NCI-H748 treated with DMSO at 0.1 percent for 48 hours (cell line): ENCODE measurements at regions not wholly inside any gene's neighbourhood (a gene's known extent, or its start where the extent isn't known, plus 50 kb on each side); places are given as distances from the start of the nearest gene placed in this dataset.
"Not testable (repeated sequence)": the region's sequence is repeated elsewhere in the genome, so short reads cannot be mapped to it uniquely, and the experiment has no call there.

ENCODE experiments used
- DNase-seq: peaks from one replicate; lab custom pipeline; 2025; lab: John Stamatoyannopoulos, UW

DNA sequence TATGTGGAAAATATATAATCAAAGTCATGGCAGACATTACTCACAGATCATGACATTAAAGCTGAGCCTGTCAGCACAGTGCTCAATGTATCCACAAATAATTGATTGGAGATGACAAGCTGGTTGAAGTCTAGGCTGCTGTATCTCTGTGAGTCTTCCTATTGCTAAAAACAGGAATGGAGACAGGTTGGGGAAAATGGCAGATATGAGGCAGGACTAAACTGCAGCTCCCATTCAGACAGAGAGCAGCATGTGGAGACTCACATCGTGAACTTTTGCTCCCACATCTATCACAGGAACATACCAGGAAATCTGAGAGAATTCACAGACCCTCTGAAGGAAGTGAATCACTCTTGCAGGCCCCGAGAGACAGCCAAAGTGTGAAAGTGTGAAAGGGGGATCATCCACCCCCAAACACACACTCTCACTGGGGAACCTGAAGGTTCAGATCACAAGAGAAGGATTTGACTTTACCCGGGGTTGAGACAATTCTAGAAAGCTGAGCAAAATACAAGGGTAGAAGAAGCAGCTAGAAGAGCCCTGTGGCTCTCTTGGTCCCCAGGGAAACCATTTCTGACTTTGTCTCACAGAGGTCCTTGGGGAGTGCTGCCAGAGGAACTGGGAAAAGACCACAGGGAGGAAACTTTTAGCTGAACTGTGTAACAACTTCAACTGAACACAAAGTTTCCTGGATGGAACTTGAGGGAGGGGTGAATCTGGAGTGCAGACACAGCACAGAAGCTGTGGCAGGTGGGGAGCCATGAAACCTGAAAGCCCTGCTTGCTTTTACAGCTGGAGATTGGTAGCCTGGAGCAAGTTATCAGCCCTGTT lies 173.4 kb downstream of the S1PR1 start:
- DNase-seq, result no peak

DNA sequence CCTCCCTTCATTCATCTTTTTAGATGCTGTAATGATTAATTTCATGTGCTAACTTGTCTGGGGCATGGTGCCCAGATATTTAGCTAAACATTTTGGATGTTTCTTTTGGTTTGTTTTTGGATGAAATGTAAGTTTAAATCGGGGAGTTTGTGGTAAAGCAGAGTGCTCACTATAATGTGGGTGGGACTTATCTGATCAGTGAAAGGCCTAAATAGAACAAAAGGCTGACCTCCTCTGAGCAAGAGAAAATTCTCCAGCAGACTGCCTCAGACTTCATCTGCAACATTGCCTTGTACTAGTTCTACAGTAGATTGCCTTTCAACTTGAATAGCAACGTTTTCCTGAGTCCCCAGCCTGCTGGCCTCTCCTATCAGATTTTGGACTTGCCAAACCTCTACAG lies 183.6 kb downstream of the S1PR1 start:
- DNase-seq, result no peak

DNA sequence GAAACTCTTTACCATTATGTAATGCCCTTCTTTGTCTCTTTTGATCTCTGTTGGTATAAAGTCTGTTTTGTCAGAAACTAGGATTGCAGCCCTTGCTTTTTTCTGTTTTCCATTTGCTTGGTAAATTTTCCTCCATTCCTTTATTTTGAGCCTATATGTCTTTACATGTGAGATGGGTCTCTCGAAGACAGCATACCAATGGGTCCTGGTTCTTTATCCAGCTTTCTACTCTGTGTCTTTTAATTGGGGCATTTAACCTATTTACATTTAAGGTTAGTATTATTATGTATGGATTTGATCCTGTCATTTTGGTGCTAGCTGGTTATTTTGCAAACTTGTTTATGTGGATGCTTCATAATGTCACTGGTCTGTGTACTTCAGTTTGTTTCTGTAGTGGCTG lies 191.3 kb downstream of the S1PR1 start:
- DNase-seq, result not testable (repeated sequence)

DNA sequence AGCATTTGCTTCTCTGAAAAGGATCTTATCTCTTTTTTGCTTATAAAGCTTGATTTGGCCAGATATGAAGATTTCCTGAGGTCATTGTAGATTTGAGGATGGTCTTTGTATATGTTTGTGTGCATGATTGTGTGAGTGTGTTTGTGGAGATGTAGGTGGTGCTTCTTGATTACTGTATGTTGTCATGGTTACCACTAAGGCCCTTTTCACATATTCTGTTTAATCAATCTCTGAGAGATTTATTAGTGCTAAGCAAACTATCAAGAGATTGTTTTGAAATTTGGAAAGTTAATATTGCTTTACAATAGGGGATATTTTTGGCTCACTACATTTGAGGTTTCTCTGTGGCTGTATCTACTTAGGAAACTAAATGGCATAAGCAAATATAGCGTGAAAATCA lies 191.7 kb downstream of the S1PR1 start:
- no peak for DNase-seq

DNA sequence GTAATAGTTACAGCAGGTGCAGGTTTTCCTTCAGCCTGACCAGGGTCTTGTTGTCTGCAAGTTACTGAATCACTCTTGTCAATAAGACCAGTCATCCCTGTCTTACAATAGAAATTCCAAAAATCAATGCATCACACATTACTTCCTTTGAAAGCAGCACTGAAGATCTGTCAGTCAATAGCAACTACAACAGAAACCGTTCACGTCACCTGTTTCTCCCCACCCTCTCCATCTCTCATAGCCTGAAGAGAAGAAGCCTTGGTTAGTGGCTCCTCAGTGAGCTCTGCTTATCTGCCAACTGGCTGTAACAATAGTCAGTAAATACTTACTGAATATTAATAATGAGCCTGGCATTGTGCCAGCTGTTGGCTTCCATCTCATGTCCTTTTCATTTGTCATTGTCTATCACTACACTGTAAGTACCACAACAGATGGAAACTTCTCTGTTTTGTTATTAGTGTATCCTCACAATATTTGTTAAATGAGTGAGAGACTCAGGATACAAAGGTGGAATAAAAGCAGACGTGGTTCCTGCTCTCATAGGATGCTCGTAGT lies 195.2 kb downstream of the S1PR1 start:
- peak; percentile 13 for DNase-seq

DNA sequence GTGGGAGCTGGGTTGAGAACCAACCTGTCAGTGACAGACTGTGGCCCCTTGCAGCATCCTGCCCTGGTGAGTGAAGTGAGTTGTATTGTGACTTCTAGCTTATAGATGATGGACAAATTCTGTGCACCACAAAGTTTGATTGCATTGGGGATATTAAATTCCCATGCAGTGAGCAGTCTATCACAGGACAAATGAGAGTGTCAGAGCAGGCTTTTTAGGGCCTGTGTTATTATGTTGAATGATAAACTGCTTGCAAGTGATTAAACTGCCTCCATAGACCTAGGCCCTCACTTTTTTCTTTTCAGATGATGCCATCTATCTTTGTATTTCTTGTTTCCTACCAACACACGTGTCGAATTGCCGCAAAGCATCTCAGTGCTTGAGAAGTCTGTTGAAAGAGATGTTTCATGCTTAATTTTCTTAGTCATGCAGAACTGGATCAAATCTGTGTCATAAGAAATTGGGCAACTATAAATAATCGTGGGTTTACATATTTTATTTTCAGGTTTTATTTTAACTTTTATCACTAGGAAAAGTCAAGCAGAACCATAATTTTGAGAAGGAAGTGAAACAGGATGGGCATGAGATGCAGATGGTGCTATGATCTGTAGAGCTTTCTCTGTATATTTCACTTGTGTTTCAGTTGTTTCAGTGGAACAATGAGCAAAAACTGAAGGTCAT lies 199.2 kb downstream of the S1PR1 start:
- DNase-seq, result no peak

DNA sequence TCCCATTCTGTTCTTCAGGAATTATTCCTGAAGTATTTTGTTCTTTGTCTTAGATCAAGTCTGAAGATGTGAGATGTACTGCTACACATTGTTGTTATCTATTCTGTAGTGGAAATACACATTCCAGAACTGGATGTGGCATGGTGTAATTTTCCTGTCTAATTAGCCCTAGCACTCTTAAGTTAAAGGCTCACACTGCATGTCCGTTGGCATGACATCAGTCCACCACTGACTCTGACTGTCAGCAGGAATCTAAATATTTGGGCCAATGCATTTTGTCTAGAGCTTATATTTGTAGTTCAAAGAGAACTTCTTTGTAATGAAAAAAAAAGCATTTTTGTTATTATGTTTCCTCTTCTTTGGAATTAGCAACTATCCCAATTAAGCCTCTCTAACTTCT lies 201.0 kb downstream of the S1PR1 start:
- DNase-seq, result no peak

DNA sequence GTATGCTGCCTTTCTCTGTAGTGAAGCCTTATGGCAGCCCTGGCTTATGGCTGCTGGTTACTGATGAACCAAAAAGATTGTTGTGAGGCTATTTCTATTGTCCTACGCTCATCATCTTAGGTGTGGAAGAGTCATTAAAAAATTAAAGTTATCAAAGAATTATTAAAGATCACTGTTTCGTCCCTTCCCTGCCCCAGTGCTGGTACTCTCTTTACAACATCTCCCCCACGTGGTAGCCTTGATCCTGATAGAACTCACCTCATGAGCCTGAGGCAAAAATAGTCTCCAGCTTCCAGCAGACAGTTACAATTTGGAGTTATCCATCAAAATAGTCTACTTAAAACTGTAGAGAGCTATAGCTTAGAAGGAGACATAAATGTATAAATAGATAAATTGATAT lies 201.5 kb downstream of the S1PR1 start:
- DNase-seq, result peak; percentile 5

DNA sequence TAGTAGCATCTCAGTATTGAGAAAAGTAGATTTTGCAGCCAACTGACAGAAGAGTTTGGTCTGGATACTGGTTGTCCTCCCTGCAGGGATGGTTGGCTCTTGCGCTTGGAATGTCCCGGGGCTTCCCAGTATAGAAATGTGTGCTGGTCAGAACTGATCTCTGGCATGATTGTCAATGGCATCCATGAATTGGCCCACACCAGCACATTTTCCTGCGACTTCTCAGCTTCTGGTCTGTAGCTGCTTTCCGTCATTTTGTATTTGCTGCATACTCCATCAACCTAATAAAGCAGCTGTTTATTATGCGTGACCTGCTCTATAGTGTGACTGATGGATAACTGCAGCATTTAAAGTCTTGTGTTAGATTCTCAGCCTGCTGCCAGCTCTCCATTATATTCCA lies 203.7 kb downstream of the S1PR1 start:
- no peak for DNase-seq

DNA sequence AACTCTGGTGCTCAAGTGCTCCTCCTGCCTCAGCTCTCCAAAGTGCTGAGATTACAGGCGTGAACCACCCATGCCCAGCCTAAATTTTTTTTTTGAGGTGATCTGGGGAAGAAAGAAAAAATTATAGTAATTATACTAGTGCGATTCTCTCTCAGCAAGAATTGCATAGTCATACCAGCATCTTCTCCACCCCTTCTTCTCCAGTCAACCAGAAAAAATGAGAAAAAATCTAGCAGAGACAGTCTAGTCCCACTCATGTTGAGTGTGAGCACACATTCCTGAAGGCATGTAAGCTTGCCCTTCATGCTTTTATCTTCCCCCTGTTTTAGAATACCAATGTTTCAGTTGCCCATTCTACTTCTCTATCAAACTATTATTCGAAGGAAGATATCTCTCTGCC lies 207.6 kb downstream of the S1PR1 start:
- DNase-seq, result no peak

DNA sequence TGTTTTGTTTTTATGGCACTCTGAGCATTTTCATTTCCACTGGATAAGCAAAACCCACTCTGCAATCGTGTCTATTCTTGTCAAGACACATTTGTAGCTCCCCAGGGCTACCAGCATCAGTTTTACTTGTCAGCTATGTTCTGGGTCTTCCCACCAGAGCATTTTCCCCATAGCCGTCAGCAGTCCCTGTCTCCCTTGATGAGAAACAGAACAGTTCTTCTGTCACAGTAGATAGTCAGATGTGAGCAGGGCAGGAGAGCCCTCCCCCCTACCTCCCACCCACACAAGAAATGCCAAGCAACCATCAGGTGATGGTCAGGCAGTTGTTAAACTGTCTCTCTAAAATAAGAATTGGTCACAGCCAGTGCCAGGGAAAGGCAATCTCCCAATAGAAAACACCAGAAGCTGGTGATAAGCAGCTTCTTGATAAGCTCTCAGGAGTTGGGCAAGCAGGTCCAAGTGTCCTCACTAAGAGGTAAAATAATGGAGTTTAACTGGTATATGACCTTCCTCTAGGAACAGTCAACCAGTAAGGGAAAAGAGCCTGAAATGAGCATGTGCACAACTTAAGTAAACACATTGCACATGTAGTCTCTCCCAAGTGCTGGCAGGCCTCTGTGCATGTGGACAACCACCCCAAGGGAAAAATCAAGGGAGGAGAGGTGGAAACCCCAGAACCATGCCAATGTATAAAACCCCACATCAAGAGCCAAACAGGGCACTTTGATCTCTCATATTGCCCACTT lies 208.2 kb downstream of the S1PR1 start:
- DNase-seq, result no peak

DNA sequence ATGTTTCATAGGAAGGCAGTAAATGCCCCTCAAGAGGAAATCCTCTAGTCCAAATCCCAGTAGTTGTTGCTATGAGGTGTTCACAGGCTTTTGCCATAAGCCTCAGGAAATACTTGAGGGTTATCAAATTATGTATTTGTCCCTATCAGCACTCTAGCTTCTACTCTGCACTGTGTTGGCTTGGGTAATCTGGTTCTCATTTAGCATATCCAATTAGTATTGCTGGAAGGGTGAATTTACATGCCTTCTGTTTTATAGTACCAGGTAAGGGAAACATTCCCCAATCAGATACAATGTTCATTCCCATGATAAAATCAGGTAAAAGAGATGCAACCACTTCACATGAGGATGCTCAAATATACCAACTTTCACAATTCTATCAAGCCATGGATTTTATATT lies 211.2 kb downstream of the S1PR1 start:
- DNase-seq, result no peak

DNA sequence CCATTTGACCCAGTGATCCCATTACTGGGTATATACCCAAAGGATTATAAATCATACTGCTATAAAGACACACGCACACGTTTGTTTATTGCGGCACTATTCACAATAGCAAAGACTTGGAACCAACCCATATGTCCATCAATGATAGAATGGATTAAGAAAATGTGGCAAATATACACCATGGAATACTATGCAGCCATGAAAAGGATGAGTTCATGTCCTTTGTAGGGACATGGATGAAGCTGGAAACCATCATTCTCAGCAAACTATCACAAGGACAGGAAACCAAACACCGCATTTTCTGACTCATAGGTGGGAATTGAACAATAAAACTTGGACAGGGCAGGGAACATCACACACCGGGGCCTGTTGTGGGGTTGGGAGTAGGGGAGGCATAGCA lies 213.9 kb downstream of the S1PR1 start:
- not testable (repeated sequence) for DNase-seq

DNA sequence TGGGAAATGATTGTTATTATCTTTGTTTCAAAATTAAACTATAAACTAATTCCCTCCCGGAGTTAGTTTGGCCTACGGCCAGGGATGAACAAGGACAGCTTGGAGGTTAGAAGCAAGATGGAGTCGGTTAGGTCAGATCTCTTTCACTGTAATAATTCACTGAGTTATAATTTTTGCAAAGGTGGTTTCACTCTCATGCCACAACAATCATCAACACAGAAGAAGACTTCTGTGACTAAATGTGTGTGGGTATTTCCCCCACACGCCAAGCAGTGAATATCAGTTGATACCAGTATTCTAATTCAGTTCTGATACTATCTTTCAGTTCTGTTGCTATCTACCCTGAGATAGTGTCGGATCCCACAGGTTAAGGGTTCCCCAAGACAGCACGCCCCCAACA lies 215.1 kb downstream of the S1PR1 start:
- DNase-seq, result no peak

DNA sequence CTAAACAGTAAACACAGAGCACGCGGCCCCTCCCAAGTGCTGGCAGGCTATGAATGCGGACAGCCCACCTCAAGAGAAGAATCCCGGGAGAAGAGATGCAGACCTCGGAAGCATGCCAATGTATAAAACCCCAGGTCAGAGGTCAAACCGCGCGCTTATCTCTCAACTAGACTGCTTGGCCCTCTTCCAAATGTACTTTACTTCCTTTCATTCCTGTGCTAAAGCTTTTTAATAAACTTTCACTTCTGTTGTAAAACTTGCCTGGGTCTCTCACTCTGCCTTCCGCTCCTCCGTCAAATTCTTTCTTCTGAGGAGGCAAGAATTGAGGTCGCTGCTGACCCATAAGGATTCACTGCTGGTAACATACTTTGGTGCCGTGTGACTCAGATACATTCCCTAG lies 216.0 kb downstream of the S1PR1 start:
- DNase-seq, result no peak

DNA sequence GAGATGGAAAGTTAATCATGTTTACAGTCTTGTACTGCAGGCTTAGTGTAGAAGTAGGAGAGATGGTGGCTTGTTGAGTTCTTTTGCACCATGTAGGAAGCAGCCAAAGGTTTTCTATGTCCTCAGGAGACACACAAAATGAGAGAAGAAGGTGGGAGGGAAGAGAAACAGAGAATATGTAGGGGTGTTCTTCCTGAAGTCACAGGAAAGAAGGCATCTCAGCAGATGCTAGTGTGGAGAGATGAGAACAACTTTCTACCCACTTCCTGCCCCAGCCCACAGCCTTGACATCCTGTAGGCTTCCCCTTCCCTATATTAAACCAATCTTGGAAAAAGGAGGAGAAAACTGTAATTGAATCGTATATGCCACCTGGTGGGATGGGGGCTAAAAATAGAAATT lies 217.0 kb downstream of the S1PR1 start:
- DNase-seq, result no peak

DNA sequence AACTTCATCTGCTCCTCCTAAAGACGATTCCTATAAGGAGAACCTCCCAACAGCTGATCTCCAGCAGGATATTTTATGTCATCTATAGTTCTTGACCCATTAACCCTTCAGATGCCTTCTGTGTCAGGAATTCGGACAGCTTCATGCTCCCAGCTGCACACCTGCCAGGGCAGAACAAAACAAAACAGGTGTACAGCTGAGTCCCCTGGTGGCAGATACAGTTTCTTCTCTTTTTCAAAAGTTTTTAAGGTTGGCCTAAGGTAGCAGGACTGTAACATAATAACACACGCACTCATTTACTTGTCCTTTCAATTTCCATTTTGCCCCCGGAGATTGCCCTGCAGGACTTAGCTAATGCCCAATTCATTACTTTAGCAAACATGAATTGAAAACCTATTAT lies 218.3 kb downstream of the S1PR1 start:
- no peak for DNase-seq

DNA sequence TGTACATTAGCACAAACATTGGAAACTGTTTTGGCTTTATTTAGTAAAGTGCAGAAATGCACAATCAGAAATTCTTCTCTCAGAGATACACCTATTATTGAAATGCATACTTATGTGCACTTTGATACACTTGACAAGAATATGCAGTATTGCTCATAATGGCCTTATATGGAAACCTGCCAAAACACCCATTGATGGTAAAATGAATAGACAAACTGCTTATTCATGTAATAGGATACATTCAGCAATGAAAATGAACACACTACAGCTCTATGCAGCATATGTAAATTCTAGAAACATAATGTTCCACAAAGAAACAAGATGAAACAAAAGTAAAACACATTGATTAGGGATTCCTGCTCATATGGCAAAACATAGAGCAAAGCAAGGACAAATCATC lies 223.9 kb downstream of the S1PR1 start:
- DNase-seq, result peak; percentile 41

DNA sequence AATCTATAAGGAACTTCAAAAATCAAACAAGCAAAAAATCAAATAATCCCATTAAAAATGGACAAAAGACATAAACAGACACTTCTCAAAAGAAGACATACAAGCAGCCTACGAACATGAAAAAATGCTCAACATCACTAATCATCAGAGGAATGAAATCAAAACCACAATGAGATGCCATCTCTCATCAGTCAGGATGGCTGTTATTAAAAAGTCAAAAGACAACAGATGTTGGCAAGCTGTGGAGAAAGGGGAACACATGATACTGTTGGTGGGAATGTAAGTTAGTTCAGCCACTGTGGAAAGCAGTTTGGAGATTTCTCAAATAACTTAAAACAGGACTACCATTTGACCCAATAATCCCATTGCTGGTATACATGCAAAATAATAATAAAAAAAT lies 226.4 kb downstream of the S1PR1 start:
- no peak for DNase-seq

DNA sequence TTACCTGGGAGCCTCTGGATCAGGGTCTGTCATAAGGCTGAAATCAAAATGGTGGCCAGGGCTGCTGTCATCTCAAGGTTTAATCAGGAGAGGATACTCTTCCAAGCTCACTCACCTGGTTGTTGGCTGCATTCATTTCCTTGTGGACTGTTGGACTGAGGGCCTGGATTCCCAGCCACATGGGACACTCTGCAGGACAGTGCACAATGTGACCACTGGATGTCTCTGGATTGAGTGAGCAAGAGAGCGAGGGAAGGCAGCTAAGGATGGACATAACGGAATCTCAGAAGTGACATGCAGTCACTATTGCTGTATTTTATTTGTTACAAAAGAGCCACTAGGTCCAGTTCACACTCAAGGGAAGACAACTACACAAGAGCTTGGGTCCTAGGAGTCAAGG lies 229.1 kb downstream of the S1PR1 start:
- no peak for DNase-seq

DNA sequence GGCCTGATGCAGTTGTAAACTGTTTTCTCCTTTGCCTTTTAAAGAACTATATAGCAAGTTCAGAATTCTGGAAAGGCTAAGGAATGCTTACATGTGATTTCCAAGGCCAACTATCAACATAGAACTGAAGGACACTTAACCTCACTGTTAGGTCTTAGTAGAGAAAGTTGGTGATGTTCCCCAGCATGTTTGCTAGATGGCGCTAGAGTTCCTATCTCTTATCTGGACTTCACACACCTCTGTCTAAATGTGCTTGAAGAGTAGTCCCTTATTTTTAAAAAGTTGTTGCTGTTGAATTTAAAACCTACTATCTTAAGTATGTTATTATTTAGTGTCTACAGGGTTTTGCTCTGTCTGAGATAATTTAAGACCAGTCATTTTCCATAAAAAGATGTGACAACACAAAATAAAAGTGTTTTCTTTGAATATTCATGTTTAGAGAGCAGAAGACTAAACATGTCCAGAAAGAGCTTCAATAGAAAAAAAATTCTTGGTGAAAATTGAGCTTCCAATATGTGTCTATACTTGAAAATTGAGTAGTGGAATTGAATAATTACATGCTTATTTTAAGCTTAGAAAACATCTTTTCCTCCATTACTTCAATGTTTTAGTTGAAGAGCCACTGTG lies 237.3 kb downstream of the S1PR1 start:
- peak; percentile 66 for DNase-seq

DNA sequence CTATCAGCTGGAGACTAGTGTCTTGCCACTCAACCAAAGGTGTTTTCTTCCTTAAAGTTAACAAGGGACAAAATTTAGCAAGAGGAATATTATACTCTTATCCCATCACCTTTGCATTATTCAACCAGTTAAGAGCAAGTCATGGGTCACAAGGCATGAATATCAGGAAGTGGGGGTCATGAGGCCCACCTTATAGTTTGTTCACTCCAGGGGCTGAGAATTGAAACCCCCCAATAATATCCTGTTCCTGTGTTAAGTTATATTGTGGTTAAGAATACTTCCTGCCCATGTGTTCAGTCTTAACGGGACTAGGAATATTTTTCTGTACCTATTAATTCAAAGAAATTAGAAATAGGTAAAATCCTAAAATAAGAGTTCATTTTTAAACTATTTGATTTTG lies 239.7 kb downstream of the S1PR1 start:
- no peak for DNase-seq
